Gastroesophageal sphincter (tissue), 3 donors: ENCODE measurements at regions not wholly inside any gene's neighbourhood (a gene's known extent, or its start where the extent isn't known, plus 50 kb on each side); places are given as distances from the start of the nearest gene placed in this dataset.

ENCODE experiments used
- EP300 ChIP-seq: sonication (generic); formaldehyde crosslinking; IDR thresholded peaks from one replicate; pipeline ENCODE4 v1.6.1; 2017; ENCODE audit warnings: antibody characterized with exemption, mild to moderate bottlenecking
- POLR2A ChIP-seq, 2 donors: fragments of 450-650 bp; IDR thresholded peaks; one replicate each; pipeline ENCODE4 v1.6.1; 2017; ENCODE audit warnings: antibody characterized with exemption in 2 of 2, mild to moderate bottlenecking in 2 of 2, moderate library complexity in 1 of 2
- POLR2AphosphoS5 ChIP-seq: sonication (generic); formaldehyde crosslinking; IDR thresholded peaks from one replicate; pipeline ENCODE4 v1.6.1; 2017; ENCODE audit warnings: antibody characterized with exemption
- TF ChIP-seq, protein P1 (sequence below), 4 experiments: fragments of 200-600 bp in 2 of 4; fragments of 450-650 bp in 2 of 4; sonication (generic) in 1 of 4; IDR thresholded peaks; one replicate each; pipeline ENCODE4 v1.5.1; 2017 to 2019; ENCODE audit warnings: antibody characterized with exemption in 4 of 4, mild to moderate bottlenecking in 2 of 4, moderate library complexity in 2 of 4

DNA sequence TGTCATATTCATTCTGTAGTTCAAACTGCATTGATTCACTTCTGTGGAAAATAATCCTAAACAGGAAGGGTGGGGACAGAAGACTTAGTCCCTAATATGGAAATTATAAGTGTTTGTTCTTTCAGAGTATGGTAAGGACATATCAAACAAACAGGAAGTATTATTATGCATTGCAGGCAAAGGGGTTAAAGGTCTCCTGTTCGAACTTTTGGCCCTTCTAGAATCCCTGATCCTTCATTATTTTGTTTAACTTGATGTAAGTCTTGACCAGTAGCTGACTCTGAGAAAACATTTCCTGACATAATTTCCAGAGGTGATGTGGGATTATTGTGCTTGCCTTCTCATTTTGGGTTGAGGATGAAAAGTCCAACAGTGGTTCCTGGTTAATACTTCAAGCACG lies 215.4 kb upstream of the ADGRL2 start:
- TF ChIP-seq, protein P1, sequence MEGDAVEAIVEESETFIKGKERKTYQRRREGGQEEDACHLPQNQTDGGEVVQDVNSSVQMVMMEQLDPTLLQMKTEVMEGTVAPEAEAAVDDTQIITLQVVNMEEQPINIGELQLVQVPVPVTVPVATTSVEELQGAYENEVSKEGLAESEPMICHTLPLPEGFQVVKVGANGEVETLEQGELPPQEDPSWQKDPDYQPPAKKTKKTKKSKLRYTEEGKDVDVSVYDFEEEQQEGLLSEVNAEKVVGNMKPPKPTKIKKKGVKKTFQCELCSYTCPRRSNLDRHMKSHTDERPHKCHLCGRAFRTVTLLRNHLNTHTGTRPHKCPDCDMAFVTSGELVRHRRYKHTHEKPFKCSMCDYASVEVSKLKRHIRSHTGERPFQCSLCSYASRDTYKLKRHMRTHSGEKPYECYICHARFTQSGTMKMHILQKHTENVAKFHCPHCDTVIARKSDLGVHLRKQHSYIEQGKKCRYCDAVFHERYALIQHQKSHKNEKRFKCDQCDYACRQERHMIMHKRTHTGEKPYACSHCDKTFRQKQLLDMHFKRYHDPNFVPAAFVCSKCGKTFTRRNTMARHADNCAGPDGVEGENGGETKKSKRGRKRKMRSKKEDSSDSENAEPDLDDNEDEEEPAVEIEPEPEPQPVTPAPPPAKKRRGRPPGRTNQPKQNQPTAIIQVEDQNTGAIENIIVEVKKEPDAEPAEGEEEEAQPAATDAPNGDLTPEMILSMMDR (IDR thresholded peaks at IDR 0.05): no peak
- TF ChIP-seq POLR2AphosphoS5 (no peak), POLR2A (IDR thresholded peaks at IDR 0.05) (no peak), EP300 (no peak)
